AG09309 (cell line): ENCODE measurements at regions not wholly inside any gene's neighbourhood (a gene's known extent, or its start where the extent isn't known, plus 50 kb on each side); places are given as distances from the start of the nearest gene placed in this dataset.
A peak's percentile ranks its signal among the peaks of the same experiment; 100 is the strongest.
"Not testable (repeated sequence)": the region's sequence is repeated elsewhere in the genome, so short reads cannot be mapped to it uniquely, and the experiment has no call there.

Source experiments
- DNase-seq: peaks from one replicate; pipeline ENCODE4 v3.0.0-alpha.2; 2010; ENCODE audit warnings: low read depth
- H3K4me3 ChIP-seq: 2 replicates; pipeline ENCODE4 v1.5.1; 2011; ENCODE audit warnings: mild to moderate bottlenecking, low read depth, low read length, moderate library complexity; ENCODE audit not compliant: control insufficient read depth
- CTCF ChIP-seq: IDR thresholded peaks from 2 replicates; pipeline ENCODE4 v1.5.1; 2011; ENCODE audit warnings: mild to moderate bottlenecking, low read depth, low read length, inconsistent platforms; ENCODE audit not compliant: insufficient read depth, control insufficient read depth; ENCODE audit errors: missing control alignments

- DNase-seq, result no peak
These were observed 110.7 kb downstream of the MIAT start for GRCh38 chr22:26768156-26768515.

GRCh38 chr22:26768952-26769351, 111.6 kb downstream of the MIAT start:
- no peak for DNase-seq
- H3K4me3 ChIP-seq, result no peak overlapping the region
- no peak for TF ChIP-seq CTCF

More at GRCh38 chr22:26768156-26768515, 110.7 kb downstream of the MIAT start:
- no peak overlapping the region for H3K4me3 ChIP-seq
- TF ChIP-seq CTCF, result no peak

GRCh38 chr22:26769663-26770062, 112.3 kb downstream of the MIAT start:
- no peak for TF ChIP-seq CTCF
- no peak for DNase-seq
- H3K4me3 ChIP-seq, result no peak overlapping the region

GRCh38 chr22:26770624-26771023, 113.2 kb downstream of the MIAT start:
- H3K4me3 ChIP-seq, result no peak overlapping the region
- TF ChIP-seq CTCF, result no peak
- DNase-seq, result peak; percentile 13

- not testable (repeated sequence) for DNase-seq, H3K4me3 ChIP-seq
These were observed 115.7 kb downstream of the MIAT start for GRCh38 chr22:26773054-26773453.

GRCh38 chr22:26775394-26775793, 118.0 kb downstream of the MIAT start:
- DNase-seq, result no peak
- TF ChIP-seq CTCF, result no peak
- H3K4me3 ChIP-seq, result no peak overlapping the region

- H3K4me3 ChIP-seq, result no peak overlapping the region
- no peak for DNase-seq
- no peak for TF ChIP-seq CTCF
These were observed 119.9 kb downstream of the MIAT start for GRCh38 chr22:26777156-26777801.
